22Rv1 (cell line): ENCODE measurements at regions not wholly inside any gene's neighbourhood (a gene's known extent, or its start where the extent isn't known, plus 50 kb on each side); places are given as distances from the start of the nearest gene placed in this dataset.

Experiments
- ZFX ChIP-seq: fragments of 450-650 bp; IDR thresholded peaks from 2 replicates; pipeline ENCODE4 v1.6.1; 2017; ENCODE audit warnings: antibody characterized with exemption, borderline replicate concordance
- TF ChIP-seq, protein P1 (sequence below): fragments of 450-650 bp; IDR thresholded peaks from 2 replicates; pipeline ENCODE4 v1.5.1; 2017; ENCODE audit warnings: mild to moderate bottlenecking

- TF ChIP-seq, protein P1, sequence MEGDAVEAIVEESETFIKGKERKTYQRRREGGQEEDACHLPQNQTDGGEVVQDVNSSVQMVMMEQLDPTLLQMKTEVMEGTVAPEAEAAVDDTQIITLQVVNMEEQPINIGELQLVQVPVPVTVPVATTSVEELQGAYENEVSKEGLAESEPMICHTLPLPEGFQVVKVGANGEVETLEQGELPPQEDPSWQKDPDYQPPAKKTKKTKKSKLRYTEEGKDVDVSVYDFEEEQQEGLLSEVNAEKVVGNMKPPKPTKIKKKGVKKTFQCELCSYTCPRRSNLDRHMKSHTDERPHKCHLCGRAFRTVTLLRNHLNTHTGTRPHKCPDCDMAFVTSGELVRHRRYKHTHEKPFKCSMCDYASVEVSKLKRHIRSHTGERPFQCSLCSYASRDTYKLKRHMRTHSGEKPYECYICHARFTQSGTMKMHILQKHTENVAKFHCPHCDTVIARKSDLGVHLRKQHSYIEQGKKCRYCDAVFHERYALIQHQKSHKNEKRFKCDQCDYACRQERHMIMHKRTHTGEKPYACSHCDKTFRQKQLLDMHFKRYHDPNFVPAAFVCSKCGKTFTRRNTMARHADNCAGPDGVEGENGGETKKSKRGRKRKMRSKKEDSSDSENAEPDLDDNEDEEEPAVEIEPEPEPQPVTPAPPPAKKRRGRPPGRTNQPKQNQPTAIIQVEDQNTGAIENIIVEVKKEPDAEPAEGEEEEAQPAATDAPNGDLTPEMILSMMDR = no peak
- no peak for TF ChIP-seq ZFX
Measured at GRCh38 chr2:223285370-223286265, 233.6 kb downstream of the KCNE4 start.
